ENCODE measurements at regions not wholly inside any gene's neighbourhood (a gene's known extent, or its start where the extent isn't known, plus 50 kb on each side); places are given as distances from the start of the nearest gene placed in this dataset.

DNA sequence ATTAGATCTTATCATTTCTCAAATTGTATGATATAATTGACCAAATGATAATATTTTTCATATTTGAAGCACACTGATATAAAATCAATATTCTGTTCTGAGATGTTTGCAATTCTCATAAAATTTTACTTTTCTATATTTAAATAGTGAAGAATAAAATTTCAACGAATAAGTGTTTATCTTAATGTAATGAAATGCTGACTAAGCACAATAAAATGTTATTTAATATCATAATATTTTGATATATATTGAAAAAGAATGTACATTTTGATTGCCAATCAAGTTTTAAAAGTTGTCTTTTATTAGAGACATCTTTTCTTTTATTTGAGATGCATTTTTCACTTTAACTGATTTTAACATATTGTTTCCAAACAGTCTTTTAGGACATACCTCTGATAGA lies 416.1 kb downstream of the TAF11L14 start:
- Histone ChIP-seq H3K4me3 (ENCODE audit: low read length) (no peak overlapping the region), H3K36me3 (ENCODE audit: control insufficient read depth, insufficient read depth, low read length) (no peaks in the 10 kb centered on the region), H3K27me3 (ENCODE audit: control insufficient read depth, insufficient read depth, low read length, poor library complexity, severe bottlenecking) (no peaks in the 10 kb centered on the region), H3K9me3 (ENCODE audit: control insufficient read depth, low read length) (no peaks in the 10 kb centered on the region), H3K9ac (ENCODE audit: extremely low read depth, low read length, poor library complexity, severe bottlenecking) (no peak overlapping the region), H3K27ac (ENCODE audit: low read depth, low read length) (no peak overlapping the region), H3K4me1 (ENCODE audit: control insufficient read depth, insufficient read depth, low read length) (no peaks in the 10 kb centered on the region)
- DNase-seq = no peak
- Mint-ChIP-seq H3K4me1 (peaks cover 3% of the 10 kb centered on the region), H3K9me3 (peaks cover 2% of the 10 kb centered on the region), H3K36me3 (ENCODE audit: low read depth) (no peaks in the 10 kb centered on the region), H3K4me3 (no peak overlapping the region), H3K27ac (no peak overlapping the region), H3K27me3 (ENCODE audit: insufficient read depth) (no peaks in the 10 kb centered on the region)
- TF ChIP-seq, protein P1, sequence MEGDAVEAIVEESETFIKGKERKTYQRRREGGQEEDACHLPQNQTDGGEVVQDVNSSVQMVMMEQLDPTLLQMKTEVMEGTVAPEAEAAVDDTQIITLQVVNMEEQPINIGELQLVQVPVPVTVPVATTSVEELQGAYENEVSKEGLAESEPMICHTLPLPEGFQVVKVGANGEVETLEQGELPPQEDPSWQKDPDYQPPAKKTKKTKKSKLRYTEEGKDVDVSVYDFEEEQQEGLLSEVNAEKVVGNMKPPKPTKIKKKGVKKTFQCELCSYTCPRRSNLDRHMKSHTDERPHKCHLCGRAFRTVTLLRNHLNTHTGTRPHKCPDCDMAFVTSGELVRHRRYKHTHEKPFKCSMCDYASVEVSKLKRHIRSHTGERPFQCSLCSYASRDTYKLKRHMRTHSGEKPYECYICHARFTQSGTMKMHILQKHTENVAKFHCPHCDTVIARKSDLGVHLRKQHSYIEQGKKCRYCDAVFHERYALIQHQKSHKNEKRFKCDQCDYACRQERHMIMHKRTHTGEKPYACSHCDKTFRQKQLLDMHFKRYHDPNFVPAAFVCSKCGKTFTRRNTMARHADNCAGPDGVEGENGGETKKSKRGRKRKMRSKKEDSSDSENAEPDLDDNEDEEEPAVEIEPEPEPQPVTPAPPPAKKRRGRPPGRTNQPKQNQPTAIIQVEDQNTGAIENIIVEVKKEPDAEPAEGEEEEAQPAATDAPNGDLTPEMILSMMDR (conservative IDR thresholded peaks at IDR 0.05) = no peak
- no CpG with 5 or more reads among the region's 1 CpG for WGBS, 2 experiments (ENCODE audit: insufficient coverage in 1 of 2, insufficient read length in 1 of 2)

DNA sequence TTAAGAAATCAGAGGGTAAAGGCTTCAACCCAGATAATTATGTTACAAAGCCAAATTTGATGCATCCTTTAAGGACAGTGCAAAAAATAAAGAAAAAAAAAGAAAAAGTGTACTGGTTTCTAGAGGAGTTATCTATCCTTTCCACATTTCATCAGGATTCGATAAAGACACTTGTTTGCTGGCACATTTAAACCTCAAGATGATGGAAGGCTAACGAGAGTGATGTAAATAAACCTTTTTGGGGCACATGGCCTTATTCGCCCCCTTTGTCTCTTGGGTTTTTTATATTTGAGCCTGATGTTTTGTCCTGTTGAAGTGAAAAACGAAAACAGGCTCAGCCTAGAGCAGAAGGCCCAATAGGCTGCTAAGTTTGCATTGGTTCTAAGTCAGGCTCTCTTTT lies 416.5 kb downstream of the TAF11L14 start:
- TF ChIP-seq, protein P1 (conservative IDR thresholded peaks at IDR 0.05) = no peak
- no peaks in the 10 kb centered on the region for H3K4me1 ChIP-seq (ENCODE audit: control insufficient read depth, insufficient read depth, low read length)
- no peaks in the 10 kb centered on the region for H3K36me3 ChIP-seq (ENCODE audit: control insufficient read depth, insufficient read depth, low read length)
- Mint-ChIP-seq H3K4me3 (no peak overlapping the region), H3K36me3 (ENCODE audit: low read depth) (no peaks in the 10 kb centered on the region), H3K27me3 (ENCODE audit: insufficient read depth) (no peaks in the 10 kb centered on the region), H3K9me3 (peaks cover 2% of the 10 kb centered on the region), H3K27ac (no peak overlapping the region), H3K4me1 (peaks cover 3% of the 10 kb centered on the region)
- H3K4me3 ChIP-seq (ENCODE audit: low read length) = no peak overlapping the region
- no peaks in the 10 kb centered on the region for H3K9me3 ChIP-seq (ENCODE audit: control insufficient read depth, low read length)
- WGBS, 2 experiments (ENCODE audit: insufficient coverage in 1 of 2, insufficient read length in 1 of 2) = 58 to 74% methylated on average over 3 to 4 of the region's 4 CpGs
- no peak for DNase-seq
- H3K9ac ChIP-seq (ENCODE audit: extremely low read depth, low read length, poor library complexity, severe bottlenecking) = no peak overlapping the region
- H3K27me3 ChIP-seq (ENCODE audit: control insufficient read depth, insufficient read depth, low read length, poor library complexity, severe bottlenecking) = no peaks in the 10 kb centered on the region
- no peak overlapping the region for H3K27ac ChIP-seq (ENCODE audit: low read depth, low read length)

DNA sequence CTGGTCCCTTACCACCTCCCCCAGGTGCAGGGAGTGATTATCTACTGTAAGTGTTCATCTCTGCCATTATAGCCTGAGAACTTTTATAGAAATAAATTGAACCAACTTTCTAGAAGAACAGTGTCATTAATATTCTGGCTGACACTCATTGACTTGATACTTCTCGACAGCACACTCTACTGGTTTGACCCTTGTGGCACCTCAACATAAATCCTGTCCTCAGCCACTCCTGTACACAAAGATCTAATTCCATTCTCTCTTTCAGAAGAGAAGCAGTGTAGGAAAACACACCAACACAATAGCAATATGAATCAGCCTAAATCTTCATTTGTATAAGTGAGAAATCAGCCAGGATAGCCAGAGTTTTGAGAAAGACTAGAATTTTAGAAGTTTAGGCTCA lies 417.7 kb downstream of the TAF11L14 start:
- Histone ChIP-seq H3K4me1 (ENCODE audit: control insufficient read depth, insufficient read depth, low read length) (no peaks in the 10 kb centered on the region), H3K4me3 (ENCODE audit: low read length) (no peak overlapping the region), H3K27ac (ENCODE audit: low read depth, low read length) (no peak overlapping the region), H3K9ac (ENCODE audit: extremely low read depth, low read length, poor library complexity, severe bottlenecking) (no peak overlapping the region), H3K36me3 (ENCODE audit: control insufficient read depth, insufficient read depth, low read length) (no peaks in the 10 kb centered on the region), H3K27me3 (ENCODE audit: control insufficient read depth, insufficient read depth, low read length, poor library complexity, severe bottlenecking) (no peaks in the 10 kb centered on the region), H3K9me3 (ENCODE audit: control insufficient read depth, low read length) (no peaks in the 10 kb centered on the region)
- H3K27me3 Mint-ChIP-seq (ENCODE audit: insufficient read depth) = no peaks in the 10 kb centered on the region
- no peak overlapping the region for H3K4me3 Mint-ChIP-seq
- no peaks in the 10 kb centered on the region for H3K36me3 Mint-ChIP-seq (ENCODE audit: low read depth)
- TF ChIP-seq, protein P1 (conservative IDR thresholded peaks at IDR 0.05) = no peak
- peaks cover 3% of the 10 kb centered on the region for H3K4me1 Mint-ChIP-seq
- WGBS, 2 experiments (ENCODE audit: insufficient coverage in 1 of 2, insufficient read length in 1 of 2) = 87 to 100% methylated on average over 1 of the region's 1 CpG
- no peak for DNase-seq
- no peak overlapping the region for H3K27ac Mint-ChIP-seq
- no peaks in the 10 kb centered on the region for H3K9me3 Mint-ChIP-seq

Data from endodermal cell (in vitro differentiated cells).